ENCODE measurements at regions not wholly inside any gene's neighbourhood (a gene's known extent, or its start where the extent isn't known, plus 50 kb on each side); places are given as distances from the start of the nearest gene placed in this dataset.
"Not testable (repeated sequence)": the region's sequence is repeated elsewhere in the genome, so short reads cannot be mapped to it uniquely, and the experiment has no call there.

- DNase-seq (ENCODE audit: low spot score), result no peak
Observed at GRCh38 chr4:132094017-132094416, 1055.1 kb upstream of the PCDH10 start.

DNA sequence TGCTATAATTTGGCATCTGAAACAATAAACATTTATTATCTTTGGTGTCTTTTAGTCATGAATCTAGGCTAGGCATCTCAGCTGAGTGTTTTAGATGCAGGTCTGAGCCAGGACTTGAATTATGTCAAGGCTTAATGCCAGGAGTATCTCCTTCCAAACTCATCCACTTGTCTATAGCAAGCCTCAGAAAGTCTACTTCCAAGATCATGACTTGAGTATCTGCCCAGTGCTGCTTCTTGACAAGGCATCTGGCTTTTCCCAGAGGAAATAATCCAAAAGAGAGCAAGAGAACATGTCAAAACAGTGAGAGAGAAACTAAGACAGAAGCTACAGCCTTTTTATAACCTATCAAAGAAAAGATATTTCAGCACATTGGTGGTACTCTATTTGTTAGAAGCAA lies 1052.1 kb upstream of the PCDH10 start:
- DNase-seq (ENCODE audit: low spot score), result no peak

DNA sequence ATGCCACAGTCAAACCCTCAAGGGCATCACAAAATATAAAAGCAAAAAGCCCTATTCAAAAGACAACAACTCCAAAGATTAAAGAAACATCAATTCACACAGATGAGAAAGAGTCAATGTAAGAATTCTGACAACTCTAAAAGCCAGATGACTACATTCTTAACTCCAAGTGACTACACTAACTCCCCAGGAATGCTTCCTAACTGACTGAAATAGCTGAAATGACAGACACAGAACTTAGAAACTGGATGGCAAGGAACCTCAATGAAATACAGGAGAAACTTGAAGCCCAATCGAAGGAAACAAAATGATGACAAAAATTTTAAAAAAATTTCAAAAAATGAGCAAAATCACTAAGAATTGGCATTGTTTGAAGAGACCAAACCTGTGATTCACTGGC lies 1047.6 kb upstream of the PCDH10 start:
- no peak for DNase-seq (ENCODE audit: low spot score)

GRCh38 chr4:132108784-132109183 lies 1040.3 kb upstream of the PCDH10 start:
- DNase-seq (ENCODE audit: low spot score), result no peak

DNA sequence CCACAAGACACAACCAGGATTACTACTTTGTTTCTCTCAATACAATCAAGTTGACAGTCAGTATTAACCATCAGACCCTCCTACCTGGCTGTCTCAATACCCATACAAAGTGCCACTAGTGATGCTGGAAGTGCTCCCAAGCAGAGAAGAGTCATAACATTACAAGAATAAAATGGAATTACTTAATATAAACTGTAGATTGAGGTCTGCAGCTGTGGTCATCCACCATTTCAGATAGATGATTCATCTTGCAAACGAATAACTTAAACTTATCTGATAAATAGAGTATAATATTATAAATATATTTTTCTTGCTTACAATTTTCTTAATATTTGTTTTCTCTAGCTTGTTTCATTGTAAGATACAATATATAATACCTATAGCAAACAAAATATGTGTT lies 1034.2 kb upstream of the PCDH10 start:
- DNase-seq (ENCODE audit: low spot score), result no peak

- DNase-seq (ENCODE audit: low spot score), result not testable (repeated sequence)
Observed at GRCh38 chr4:132122741-132123140, 1026.4 kb upstream of the PCDH10 start.

DNA sequence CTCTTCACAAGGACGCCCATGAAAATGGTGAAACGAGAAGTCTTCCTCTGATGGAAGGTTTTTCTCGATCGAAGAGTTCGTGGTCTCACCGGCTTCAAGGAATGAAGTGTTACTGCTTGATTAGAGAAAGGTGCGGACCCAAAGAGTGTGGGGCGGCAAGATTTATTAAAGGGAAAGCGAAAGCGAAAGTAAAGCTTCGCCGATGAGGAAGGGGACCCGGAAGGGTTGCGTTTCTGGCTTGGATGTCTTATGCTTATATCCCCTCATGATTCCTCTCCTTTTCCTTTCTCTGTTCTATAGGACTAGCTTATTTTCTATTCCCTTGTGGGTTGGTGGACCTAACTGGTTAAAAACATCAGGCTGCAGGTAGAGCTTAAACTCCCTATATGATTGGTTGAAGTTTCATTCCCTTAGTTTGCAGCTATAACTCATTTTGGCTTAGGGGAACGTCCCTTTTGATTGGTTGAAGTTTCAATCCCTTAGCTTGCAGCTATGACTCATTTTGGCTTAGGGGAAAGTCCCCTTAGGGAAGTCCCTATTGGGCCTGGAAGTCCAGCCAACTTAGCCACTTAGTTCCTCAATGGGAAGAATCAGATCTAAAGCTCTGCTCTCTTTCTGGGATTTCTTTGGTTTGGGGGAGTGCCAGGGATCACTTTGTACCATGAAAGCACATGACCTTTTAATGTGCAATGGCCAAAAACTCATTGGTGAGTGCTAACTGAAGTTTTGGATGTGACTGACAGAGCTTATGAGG lies 1025.0 kb upstream of the PCDH10 start:
- no peak for DNase-seq (ENCODE audit: low spot score)

GRCh38 chr4:132124624-132124974 lies 1024.5 kb upstream of the PCDH10 start:
- DNase-seq (ENCODE audit: low spot score), result no peak

GRCh38 chr4:132125131-132125530 lies 1024.0 kb upstream of the PCDH10 start:
- DNase-seq (ENCODE audit: low spot score), result no peak

DNA sequence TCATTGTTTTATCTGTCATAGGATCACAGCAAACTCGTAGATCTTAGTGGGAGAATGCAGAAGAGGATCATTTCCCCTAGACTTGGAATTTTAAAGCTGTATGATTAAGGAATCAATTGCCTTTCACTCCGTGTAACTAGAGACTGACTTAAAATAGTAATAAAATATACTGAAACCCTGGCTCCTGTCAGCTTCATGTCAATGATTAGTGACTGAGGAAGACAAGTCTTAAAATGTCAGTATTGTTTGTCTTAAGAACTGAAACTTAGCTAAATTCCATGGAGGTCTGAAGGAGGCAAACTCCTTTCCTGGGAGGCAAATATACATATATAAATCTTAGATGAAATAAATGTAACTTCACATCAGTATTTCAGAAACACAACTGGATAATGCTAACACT lies 1016.7 kb upstream of the PCDH10 start:
- DNase-seq (ENCODE audit: low spot score), result no peak

- no peak for DNase-seq (ENCODE audit: low spot score)
Observed at GRCh38 chr4:132169660-132170059, 979.4 kb upstream of the PCDH10 start.

DNA sequence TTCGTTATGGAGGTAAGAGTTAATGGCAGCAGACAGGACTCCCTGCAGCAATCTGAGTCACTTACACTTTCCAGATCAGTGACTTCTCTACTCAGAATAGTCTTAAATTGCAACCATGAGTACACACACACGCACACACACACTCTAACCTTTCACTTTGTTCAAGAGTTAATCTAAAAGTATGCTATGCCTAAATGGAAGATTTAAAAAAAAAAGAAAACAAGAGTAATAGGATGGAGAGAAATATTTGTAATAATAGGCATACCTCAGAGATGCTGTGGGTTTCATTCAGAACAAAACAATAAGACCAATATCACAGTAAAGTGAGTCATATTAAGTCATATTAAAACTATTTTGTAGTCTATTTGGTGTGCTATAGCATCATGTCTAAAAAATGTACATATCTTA lies 969.1 kb upstream of the PCDH10 start:
- no peak for DNase-seq (ENCODE audit: low spot score)

DNA sequence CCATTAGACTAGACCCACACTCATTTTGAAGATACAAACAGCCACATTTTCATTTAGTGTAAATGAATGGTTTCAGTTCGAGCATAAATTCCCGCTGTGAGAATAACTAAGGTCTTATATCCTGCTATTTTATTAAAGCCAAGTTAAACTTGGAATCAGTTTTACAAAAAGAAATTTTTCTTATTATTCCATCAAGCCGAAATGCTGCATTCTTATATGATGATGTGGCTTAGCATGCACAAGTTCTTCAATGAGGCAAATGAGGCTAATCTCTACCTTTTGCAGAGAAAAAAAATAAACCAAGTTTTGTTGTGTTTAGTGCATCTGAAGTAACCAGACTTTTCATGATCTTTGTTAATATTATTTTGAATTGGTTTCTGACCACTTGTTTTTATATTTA lies 953.9 kb upstream of the PCDH10 start:
- no peak for DNase-seq (ENCODE audit: low spot score)

DNA sequence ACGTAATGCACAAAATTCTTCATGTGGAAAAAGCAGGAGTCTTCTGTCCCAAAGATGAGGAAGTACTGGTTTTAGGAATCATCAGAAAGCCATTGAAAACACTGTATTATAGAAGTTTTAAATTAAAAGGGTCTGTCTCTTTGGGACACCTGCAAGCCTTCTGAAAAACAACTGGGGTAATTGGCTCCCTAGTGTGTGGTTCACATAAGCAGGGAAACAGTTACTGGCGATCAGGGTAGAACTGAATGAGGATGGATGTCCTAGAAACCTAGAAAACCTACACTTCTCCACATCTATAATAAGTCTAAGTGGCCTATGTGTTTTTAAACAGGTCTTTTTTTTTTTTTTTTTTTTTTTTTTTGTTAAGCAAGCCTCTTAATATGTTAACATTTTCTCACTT lies 945.5 kb upstream of the PCDH10 start:
- DNase-seq (ENCODE audit: low spot score), result no peak

- DNase-seq (ENCODE audit: low spot score), result no peak
Observed at GRCh38 chr4:132214519-132214918, 934.6 kb upstream of the PCDH10 start.

GRCh38 chr4:132218406-132218805 lies 930.7 kb upstream of the PCDH10 start:
- DNase-seq (ENCODE audit: low spot score), result no peak

GRCh38 chr4:132227151-132227856 lies 921.8 kb upstream of the PCDH10 start:
- no peak for DNase-seq (ENCODE audit: low spot score)

DNA sequence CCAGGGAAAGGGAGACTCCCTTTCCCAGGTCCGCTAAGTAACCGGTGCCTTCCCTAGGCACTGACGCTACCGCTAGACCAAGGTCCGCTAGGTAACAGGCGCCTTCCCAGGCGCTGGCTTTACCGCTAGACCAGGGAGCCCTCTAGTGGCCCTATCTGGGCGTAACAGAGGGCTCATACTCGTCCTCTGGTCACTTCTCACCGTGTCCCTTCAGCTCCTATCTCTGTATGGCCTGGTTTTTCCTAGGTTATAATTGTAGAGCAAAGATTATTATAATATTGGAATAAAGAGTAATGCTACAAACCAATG lies 921.3 kb upstream of the PCDH10 start:
- DNase-seq (ENCODE audit: low spot score), result not testable (repeated sequence)

- DNase-seq (ENCODE audit: low spot score), result no peak
Observed at GRCh38 chr4:132228676-132229075, 920.4 kb upstream of the PCDH10 start.

GRCh38 chr4:132230025-132230424 lies 919.1 kb upstream of the PCDH10 start:
- DNase-seq (ENCODE audit: low spot score), result no peak

GRCh38 chr4:132238697-132239096 lies 910.4 kb upstream of the PCDH10 start:
- DNase-seq (ENCODE audit: low spot score), result no peak

DNA sequence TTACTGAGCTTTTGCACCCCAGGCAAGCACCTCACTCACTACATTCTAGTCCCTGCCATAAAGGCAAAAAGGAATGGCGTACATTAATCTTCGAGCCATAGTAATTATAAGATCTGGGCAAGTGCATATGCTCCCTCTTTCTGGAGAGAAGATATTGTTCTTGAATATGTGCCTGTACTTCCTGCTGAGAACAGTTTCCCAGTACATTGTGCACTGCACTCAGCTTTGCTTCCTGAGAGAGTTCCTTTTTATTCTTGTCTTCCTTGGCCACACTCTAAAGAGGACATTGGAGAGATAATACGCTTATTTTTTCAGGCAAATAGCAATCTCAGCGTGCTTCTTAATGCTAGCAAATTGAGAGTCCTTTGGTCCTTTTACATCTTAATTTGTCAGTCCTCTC lies 909.0 kb upstream of the PCDH10 start:
- no peak for DNase-seq (ENCODE audit: low spot score)

- no peak for DNase-seq (ENCODE audit: low spot score)
Observed at GRCh38 chr4:132245319-132245718, 903.8 kb upstream of the PCDH10 start.

GRCh38 chr4:132264176-132264575 lies 884.9 kb upstream of the PCDH10 start:
- DNase-seq (ENCODE audit: low spot score), result no peak
